Endodermal cell (in vitro differentiated cells): ENCODE measurements at regions not wholly inside any gene's neighbourhood (a gene's known extent, or its start where the extent isn't known, plus 50 kb on each side); places are given as distances from the start of the nearest gene placed in this dataset.

Experiments used
- DNase-seq: peaks from one replicate; pipeline ENCODE4 v3.0.0-alpha.2; 2017
- H3K27ac ChIP-seq: 2 replicates; pipeline ENCODE4 v1.5.1; 2013; ENCODE audit warnings: mild to moderate bottlenecking, low read depth, low read length, moderate library complexity
- H3K27me3 ChIP-seq: 2 replicates; pipeline ENCODE4 v1.6.1; 2013; ENCODE audit warnings: mild to moderate bottlenecking, low read length, moderate library complexity; ENCODE audit not compliant: insufficient read depth, control insufficient read depth, poor library complexity, severe bottlenecking
- H3K36me3 ChIP-seq: 2 replicates; pipeline ENCODE4 v1.7.0; 2013; ENCODE audit warnings: mild to moderate bottlenecking, low read length, moderate library complexity; ENCODE audit not compliant: control insufficient read depth, insufficient read depth
- H3K4me1 ChIP-seq: one replicate; pipeline ENCODE4 v1.7.0; 2013; ENCODE audit warnings: low read length; ENCODE audit not compliant: control insufficient read depth, insufficient read depth
- H3K4me3 ChIP-seq: 2 replicates; pipeline ENCODE4 v1.5.1; 2013; ENCODE audit warnings: mild to moderate bottlenecking, low read length, moderate library complexity
- H3K9ac ChIP-seq: 2 replicates; pipeline ENCODE4 v1.6.1; 2013; ENCODE audit warnings: mild to moderate bottlenecking, low read length, moderate library complexity; ENCODE audit not compliant: poor library complexity, severe bottlenecking; ENCODE audit errors: extremely low read depth
- H3K9me3 ChIP-seq: 2 replicates; pipeline ENCODE4 v1.6.1; 2013; ENCODE audit warnings: mild to moderate bottlenecking, low read length, moderate library complexity; ENCODE audit not compliant: control insufficient read depth
- H3K27ac Mint-ChIP-seq: 2 replicates; pipeline ENCODE4 v1.8.0; 2020; ENCODE audit warnings: mixed read lengths
- H3K27me3 Mint-ChIP-seq: 2 replicates; pipeline ENCODE4 v1.8.0; 2021; ENCODE audit warnings: mild to moderate bottlenecking, mixed read lengths; ENCODE audit not compliant: insufficient read depth
- H3K36me3 Mint-ChIP-seq: 2 replicates; pipeline ENCODE4 v1.8.0; 2020; ENCODE audit warnings: low read depth, mixed read lengths
- H3K4me1 Mint-ChIP-seq: 2 replicates; pipeline ENCODE4 v1.8.0; 2020; ENCODE audit warnings: mixed read lengths
- H3K4me3 Mint-ChIP-seq: 2 replicates; pipeline ENCODE4 v1.8.0; 2020; ENCODE audit warnings: mild to moderate bottlenecking, moderate library complexity, mixed read lengths
- H3K9me3 Mint-ChIP-seq: 2 replicates; pipeline ENCODE4 v1.8.0; 2020; ENCODE audit warnings: mild to moderate bottlenecking, mixed read lengths
- CTCF ChIP-seq: fragments of 200-600 bp; sonication (generic); conservative IDR thresholded peaks from 2 replicates; pipeline ENCODE4 v1.5.0; 2021; ENCODE audit warnings: antibody characterized with exemption, mild to moderate bottlenecking
- WGBS, 2 experiments: methylation state at CpG; one replicate each; pipeline versions ENCODE4 v1.1.5 to v1.1.7; 2013; ENCODE audit warnings: missing lambda C conversion rate in 2 of 2, mixed read lengths in 1 of 2; ENCODE audit not compliant: insufficient coverage in 1 of 2, insufficient read length in 1 of 2; 5-methylcytosine and 5-hydroxymethylcytosine counted together

- Histone ChIP-seq H3K27me3 (no peaks in the 10 kb centered on the region), H3K36me3 (no peaks in the 10 kb centered on the region), H3K4me3 (no peak overlapping the region), H3K27ac (no peak overlapping the region), H3K9me3 (no peaks in the 10 kb centered on the region), H3K4me1 (peaks cover 16% of the 10 kb centered on the region), H3K9ac (no peak overlapping the region)
- Mint-ChIP-seq H3K4me1 (peaks cover 64% of the 10 kb centered on the region), H3K27ac (no peak overlapping the region), H3K27me3 (peaks cover 5% of the 10 kb centered on the region), H3K9me3 (no peaks in the 10 kb centered on the region), H3K4me3 (no peak overlapping the region), H3K36me3 (no peaks in the 10 kb centered on the region)
- DNase-seq: no peak
- WGBS, 2 experiments: 86 to 91% methylated on average over 12 to 14 of the region's 18 CpGs
- no peak for TF ChIP-seq CTCF
Measured at GRCh38 chr6:167240034-167240541, 51.0 kb upstream of the UNC93A start.
